ENCODE measurements at regions not wholly inside any gene's neighbourhood (a gene's known extent, or its start where the extent isn't known, plus 50 kb on each side); places are given as distances from the start of the nearest gene placed in this dataset.

- Histone ChIP-seq H3K4me1 (ENCODE audit: insufficient read depth, low read length, poor library complexity, severe bottlenecking) (no peaks in the 10 kb centered on the region), H2AFZ (ENCODE audit: low read length) (no peak overlapping the region), H3K27me3 (ENCODE audit: insufficient read depth, low read length, poor library complexity, severe bottlenecking) (no peaks in the 10 kb centered on the region), H3K9ac (ENCODE audit: low read depth, low read length, poor library complexity, severe bottlenecking) (no peak overlapping the region), H3K36me3 (ENCODE audit: insufficient read depth, low read length) (no peaks in the 10 kb centered on the region), H3K4me3 (ENCODE audit: low read length, poor library complexity, severe bottlenecking) (no peak overlapping the region), H3K4me2 (ENCODE audit: low read depth, low read length, poor library complexity, severe bottlenecking) (no peak overlapping the region), H3K9me2 (replicated peaks; ENCODE audit: low read depth, low read length) (no peaks in the 10 kb centered on the region), H4K20me1 (ENCODE audit: insufficient read depth, low read length, poor library complexity, severe bottlenecking) (no peaks in the 10 kb centered on the region), H3K9me3 (ENCODE audit: insufficient read depth, low read depth, low read length) (no peaks in the 10 kb centered on the region), H3F3A (ENCODE audit: low read depth) (no peaks in the 10 kb centered on the region), H3K79me2 (ENCODE audit: insufficient read depth, low read length) (no peaks in the 10 kb centered on the region)
- TF ChIP-seq EZH2phosphoT487 (IDR thresholded peaks at IDR 0.05; ENCODE audit: borderline replicate concordance) (no peak), CTCF (conservative IDR thresholded peaks at IDR 0.05; ENCODE audit: low read length) (no peak)
Measured at GRCh38 chr12:41629611-41630010, 441.5 kb downstream of the PDZRN4 start.

- no peak overlapping the region for H3K4me2 ChIP-seq (ENCODE audit: low read depth, low read length, poor library complexity, severe bottlenecking)
- no peak overlapping the region for H3K9ac ChIP-seq (ENCODE audit: low read depth, low read length, poor library complexity, severe bottlenecking)
- no peaks in the 10 kb centered on the region for H3K9me3 ChIP-seq (ENCODE audit: insufficient read depth, low read depth, low read length)
- no peaks in the 10 kb centered on the region for H3K4me1 ChIP-seq (ENCODE audit: insufficient read depth, low read length, poor library complexity, severe bottlenecking)
- H3K27me3 ChIP-seq (ENCODE audit: insufficient read depth, low read length, poor library complexity, severe bottlenecking), result no peaks in the 10 kb centered on the region
- no peak overlapping the region for H3K4me3 ChIP-seq (ENCODE audit: low read length, poor library complexity, severe bottlenecking)
- no peaks in the 10 kb centered on the region for H3F3A ChIP-seq (ENCODE audit: low read depth)
- TF ChIP-seq CTCF (conservative IDR thresholded peaks at IDR 0.05; ENCODE audit: low read length), result no peak
- no peak for TF ChIP-seq EZH2phosphoT487 (IDR thresholded peaks at IDR 0.05; ENCODE audit: borderline replicate concordance)
- H4K20me1 ChIP-seq (ENCODE audit: insufficient read depth, low read length, poor library complexity, severe bottlenecking), result no peaks in the 10 kb centered on the region
- H3K36me3 ChIP-seq (ENCODE audit: insufficient read depth, low read length), result no peaks in the 10 kb centered on the region
- no peaks in the 10 kb centered on the region for H3K9me2 ChIP-seq (replicated peaks; ENCODE audit: low read depth, low read length)
- H3K79me2 ChIP-seq (ENCODE audit: insufficient read depth, low read length), result no peaks in the 10 kb centered on the region
- H2AFZ ChIP-seq (ENCODE audit: low read length), result no peak overlapping the region
Measured at GRCh38 chr12:41627476-41627875, 439.4 kb downstream of the PDZRN4 start.

GRCh38 chr12:41624571-41624970 is 436.5 kb downstream of the PDZRN4 start:
- H3K27me3 ChIP-seq (ENCODE audit: insufficient read depth, low read length, poor library complexity, severe bottlenecking), result no peaks in the 10 kb centered on the region
- H4K20me1 ChIP-seq (ENCODE audit: insufficient read depth, low read length, poor library complexity, severe bottlenecking), result no peaks in the 10 kb centered on the region
- H3K4me2 ChIP-seq (ENCODE audit: low read depth, low read length, poor library complexity, severe bottlenecking), result no peak overlapping the region
- no peak overlapping the region for H3K4me3 ChIP-seq (ENCODE audit: low read length, poor library complexity, severe bottlenecking)
- no peak overlapping the region for H3K9ac ChIP-seq (ENCODE audit: low read depth, low read length, poor library complexity, severe bottlenecking)
- no peaks in the 10 kb centered on the region for H3F3A ChIP-seq (ENCODE audit: low read depth)
- H3K79me2 ChIP-seq (ENCODE audit: insufficient read depth, low read length), result no peaks in the 10 kb centered on the region
- no peaks in the 10 kb centered on the region for H3K9me2 ChIP-seq (replicated peaks; ENCODE audit: low read depth, low read length)
- no peaks in the 10 kb centered on the region for H3K36me3 ChIP-seq (ENCODE audit: insufficient read depth, low read length)
- H3K4me1 ChIP-seq (ENCODE audit: insufficient read depth, low read length, poor library complexity, severe bottlenecking), result no peaks in the 10 kb centered on the region
- no peaks in the 10 kb centered on the region for H3K9me3 ChIP-seq (ENCODE audit: insufficient read depth, low read depth, low read length)
- H2AFZ ChIP-seq (ENCODE audit: low read length), result no peak overlapping the region
- TF ChIP-seq CTCF (conservative IDR thresholded peaks at IDR 0.05; ENCODE audit: low read length) (no peak), EZH2phosphoT487 (IDR thresholded peaks at IDR 0.05; ENCODE audit: borderline replicate concordance) (no peak)

All from Loucy (cell line).